HG02798 (cell line): ENCODE measurements at regions not wholly inside any gene's neighbourhood (a gene's known extent, or its start where the extent isn't known, plus 50 kb on each side); places are given as distances from the start of the nearest gene placed in this dataset.
"Not testable (repeated sequence)": the region's sequence is repeated elsewhere in the genome, so short reads cannot be mapped to it uniquely, and the experiment has no call there.

Experiments
- ATAC-seq: cut with Tn5 transposase; IDR thresholded peaks from one replicate; pipeline ENCODE4 v1.9.1; 2021; ENCODE audit warnings: mild to moderate bottlenecking; ENCODE audit not compliant: unreplicated experiment, poor library complexity

DNA sequence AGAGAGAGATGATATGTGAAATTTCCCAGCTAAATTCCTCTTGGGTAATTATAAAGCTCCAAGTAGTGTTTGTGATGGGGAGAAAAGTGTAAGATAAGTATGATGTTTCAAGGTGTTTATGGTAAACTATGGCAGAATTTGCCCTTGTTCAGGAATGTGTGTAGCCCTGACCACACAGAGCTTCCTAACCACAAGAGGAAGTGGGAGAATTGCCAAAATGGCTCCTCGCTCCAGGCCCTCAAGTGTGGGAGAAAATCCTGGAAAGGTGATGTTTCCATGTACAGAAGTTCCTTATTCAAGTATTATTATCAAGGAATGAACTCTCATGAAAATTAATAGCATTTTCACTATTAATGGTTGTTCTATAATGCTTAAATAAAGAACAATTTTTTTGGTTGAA, 878.3 kb downstream of the TDRD15 start:
- ATAC-seq = no peak

DNA sequence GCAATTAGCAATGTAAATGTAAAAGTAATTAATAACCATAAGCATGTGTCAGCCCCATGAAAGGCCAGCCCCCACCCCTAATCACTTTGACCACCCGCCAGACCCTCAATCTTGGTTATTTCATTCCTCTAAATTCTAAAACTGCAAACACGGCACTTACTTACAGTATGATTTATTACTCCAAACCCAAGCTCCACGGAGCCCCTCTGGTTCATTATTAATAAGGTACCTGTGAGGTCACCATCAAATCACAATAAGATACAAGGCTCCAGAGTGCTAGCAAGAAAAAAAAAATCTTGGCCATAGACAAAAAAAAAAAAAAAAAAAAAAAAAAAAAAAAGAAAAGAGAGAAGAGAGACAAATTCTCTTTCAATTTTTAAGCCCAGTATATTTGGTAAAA, 879.5 kb downstream of the TDRD15 start:
- ATAC-seq = no peak

DNA sequence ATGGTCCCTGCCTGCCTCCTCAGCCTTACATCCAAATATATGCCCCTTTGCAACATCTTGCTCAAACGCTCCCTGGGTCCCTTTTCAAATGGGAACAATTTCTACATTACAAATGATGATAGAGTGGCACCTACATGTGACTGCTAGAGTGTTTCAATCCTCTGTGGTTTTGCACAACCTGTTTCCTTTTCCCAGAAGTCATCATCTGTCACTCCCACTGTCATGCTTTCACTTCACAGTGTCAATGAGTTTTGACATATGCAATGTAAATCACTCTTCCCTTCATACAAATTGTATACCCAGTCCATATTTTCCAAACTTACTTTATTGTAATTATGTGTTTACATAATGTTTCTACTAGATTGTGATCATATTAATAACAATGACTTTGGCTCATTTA, 887.3 kb downstream of the TDRD15 start:
- ATAC-seq = no peak

GRCh38 chr2:22020091-22020742, 896.4 kb downstream of the TDRD15 start:
- ATAC-seq = no peak

DNA sequence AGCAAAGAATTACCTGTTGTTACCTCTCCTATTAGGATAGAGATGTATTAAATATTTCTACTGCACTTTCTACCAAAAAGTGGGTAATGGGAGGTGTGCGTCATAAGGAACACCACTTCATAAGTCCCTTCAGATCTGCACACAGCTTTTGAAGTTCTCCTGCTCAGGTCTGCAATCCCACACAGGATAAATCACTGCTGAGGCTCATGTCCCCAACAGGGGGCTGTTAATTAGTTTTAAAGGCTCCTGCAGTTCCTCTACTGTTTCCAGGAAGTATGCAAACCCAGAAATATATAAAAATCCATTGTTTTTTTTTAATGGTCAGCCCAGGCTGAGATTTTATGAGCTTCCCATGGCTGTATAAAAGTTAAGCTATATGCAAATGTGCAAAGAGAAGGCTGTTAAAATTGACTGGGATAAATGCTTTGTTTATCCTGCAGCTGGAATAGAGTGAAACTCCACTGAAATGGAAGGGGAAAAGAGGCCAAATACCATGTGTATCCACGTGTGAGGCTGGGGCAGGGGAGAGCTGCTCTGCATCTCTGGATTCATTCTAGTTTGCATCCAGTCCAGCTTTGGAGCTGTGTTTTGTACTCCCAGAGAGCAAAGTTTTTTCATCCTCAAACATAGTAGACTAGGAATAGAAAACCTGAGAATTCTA, 903.7 kb downstream of the TDRD15 start:
- ATAC-seq = no peak

- no peak for ATAC-seq
Measured at GRCh38 chr2:22035361-22035830, 911.6 kb downstream of the TDRD15 start.

DNA sequence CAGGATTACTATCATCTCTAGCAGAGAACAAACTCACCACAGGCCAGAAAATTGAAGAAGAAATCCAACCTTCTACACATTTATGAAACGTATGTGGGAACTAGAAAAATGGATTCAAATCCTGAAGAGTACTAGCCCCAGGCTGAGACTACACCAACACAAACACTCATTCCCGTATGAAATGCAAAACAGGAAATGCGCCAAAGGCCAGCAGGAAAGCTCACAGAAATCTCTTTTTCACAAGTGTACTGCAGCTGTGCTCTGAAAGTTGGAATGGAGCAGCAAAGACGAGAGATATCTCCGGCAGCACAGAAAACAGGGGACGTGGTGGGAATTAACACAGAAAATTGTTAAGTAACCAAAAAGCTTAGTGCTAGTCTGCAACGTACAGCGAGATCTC, 913.5 kb downstream of the TDRD15 start:
- no peak for ATAC-seq

DNA sequence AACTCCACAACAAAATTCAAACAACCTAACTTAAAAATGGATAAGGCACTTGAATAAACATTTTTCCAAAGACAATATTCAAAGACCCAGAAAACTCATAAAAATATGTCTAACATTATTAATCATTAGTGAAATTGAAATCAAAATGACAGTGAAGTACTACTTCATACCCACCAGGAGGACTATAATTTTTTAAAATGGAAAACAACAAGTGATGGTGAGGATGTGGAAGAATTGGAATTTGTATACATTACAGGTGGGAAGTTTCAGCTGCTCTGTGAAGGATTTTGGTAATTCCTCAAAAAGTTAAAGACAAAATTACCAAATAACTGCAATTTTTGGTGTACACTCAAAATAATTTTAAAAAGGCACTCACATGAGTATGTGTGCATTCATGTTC, 920.0 kb downstream of the TDRD15 start:
- ATAC-seq = no peak

DNA sequence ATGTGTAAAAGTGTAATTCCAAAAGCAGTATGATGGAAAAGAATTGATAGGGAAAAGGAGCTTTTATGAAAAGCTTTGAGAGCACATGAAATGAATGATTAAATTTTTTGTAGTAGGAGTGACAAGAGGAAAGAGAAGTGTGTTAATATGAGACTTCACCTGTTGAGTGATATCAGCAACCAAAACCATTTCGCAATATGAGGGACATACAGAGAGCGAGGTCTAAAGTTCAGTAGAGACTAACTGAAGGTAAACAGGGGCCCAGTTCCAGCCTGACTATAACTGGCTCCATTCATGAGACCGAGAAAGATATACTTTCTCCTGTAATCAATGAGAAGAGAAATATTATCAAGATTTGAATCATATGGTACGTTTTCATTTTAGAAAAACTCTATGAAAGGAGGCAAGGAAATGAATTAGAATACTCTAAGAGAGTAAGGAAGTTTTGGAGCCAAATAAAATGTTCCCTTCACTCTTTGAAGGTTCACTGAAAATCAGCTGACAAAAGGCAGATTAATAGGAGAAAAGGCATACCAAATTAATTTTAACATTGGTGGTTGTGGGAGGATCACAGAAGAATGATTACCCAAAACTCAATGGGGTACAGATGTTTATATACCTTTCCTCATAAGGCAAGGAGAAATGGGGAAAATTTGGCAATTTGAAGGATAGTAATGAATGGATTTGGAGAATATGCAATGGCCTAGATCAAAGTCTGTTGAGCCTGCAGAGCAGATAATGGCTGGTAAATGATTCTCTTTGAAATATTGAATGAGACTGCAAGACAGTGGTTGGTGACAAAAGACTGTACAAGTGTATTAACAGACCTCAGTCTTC, 932.2 kb downstream of the TDRD15 start:
- no peak for ATAC-seq

- ATAC-seq = no peak
Measured at GRCh38 chr2:22056621-22057132, 932.9 kb downstream of the TDRD15 start.

GRCh38 chr2:22062679-22063078, 938.9 kb downstream of the TDRD15 start:
- no peak for ATAC-seq

DNA sequence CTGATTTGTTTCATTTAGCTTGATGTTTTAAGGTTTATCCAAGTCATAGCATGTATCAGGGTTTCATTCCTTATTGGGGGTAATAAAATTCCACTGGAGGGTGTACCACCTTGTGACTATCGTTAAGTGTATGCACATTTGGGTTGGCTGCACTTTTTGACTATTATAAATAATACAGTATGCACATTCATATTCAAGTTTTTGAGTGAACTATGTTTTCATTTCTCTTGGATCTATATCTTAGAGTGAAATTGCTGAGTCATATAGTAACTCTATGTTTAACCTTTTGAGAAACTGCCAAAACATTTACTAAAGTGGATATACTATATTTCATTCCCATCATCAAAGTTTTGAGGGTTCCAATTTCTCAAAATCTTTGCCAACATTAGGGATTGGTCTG, 952.7 kb downstream of the TDRD15 start:
- ATAC-seq = no peak

DNA sequence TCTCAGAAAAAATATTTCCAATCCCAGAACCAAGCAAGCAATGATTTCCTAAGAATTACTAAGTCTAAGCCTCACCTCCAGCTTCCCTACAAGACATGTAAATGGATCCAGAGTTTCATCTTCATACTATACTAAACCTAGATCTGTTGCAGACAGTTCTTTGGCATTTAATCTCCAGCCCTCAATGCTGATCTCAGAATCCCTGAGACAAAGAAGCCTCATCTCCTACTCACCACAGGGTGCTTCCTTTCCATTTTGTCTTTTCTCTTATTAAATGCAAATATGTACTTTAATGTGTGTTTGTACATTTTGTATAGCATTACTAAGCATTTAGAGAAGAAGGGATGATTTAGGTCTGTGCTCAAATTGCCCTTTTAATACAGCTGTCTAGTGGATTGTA, 954.9 kb downstream of the TDRD15 start:
- no peak for ATAC-seq

DNA sequence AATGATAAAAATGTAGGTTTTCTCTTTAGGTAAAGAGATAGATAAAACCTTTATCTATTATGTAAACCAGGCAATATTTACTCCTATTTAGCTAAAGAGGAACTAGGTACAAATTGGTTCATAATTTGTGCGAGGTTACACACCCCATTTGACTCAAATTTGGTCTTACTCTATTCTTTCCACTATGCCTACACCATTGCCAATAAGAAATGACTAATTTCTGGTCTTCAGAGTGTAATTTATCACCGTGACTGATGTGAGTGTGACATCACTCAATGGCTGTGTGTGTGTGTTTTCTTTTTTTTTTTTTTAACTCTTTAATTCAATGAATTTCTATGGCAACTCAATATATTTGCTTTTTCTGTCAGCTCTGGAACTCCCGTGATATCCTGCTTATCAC, 955.8 kb downstream of the TDRD15 start:
- no peak for ATAC-seq

DNA sequence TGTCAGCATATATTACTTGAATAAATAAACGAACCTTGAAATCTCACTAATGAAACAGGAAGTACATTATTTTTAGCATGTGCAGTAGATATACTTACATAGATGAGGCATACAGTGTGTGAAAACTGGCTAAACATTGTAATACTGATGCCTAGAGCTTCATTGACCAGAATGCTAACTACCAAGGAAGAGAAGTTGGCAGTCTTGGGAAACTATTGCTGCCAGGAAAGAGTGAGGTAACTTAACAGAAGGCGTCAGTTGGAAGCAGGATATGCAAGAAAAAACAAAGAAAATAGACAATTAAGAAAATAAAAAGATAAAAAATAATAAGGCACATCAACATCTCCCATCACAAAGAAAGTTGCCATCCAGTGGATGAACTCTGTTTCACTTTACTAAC, 963.0 kb downstream of the TDRD15 start:
- no peak for ATAC-seq

- not testable (repeated sequence) for ATAC-seq
Measured at GRCh38 chr2:22103617-22104016, 979.8 kb downstream of the TDRD15 start.

DNA sequence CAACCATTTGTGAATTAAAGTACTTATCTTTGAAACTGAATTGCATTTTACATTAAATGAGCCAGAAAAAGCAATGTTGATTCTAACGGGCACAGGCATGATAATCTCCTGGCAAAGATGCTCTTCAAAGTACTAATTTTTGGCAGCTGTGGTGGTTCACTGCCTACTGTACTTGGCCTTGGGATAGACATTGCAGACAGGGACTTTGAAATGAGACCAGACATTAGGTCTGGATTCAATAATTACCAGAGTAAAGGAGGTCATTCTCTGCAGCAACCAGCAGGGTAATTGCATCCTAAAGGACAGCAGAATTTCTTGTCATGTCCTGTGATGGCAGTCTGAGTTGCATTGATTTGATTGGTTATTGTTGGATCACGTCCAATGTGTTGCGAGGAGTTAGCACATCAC, 986.5 kb downstream of the TDRD15 start:
- no peak for ATAC-seq

DNA sequence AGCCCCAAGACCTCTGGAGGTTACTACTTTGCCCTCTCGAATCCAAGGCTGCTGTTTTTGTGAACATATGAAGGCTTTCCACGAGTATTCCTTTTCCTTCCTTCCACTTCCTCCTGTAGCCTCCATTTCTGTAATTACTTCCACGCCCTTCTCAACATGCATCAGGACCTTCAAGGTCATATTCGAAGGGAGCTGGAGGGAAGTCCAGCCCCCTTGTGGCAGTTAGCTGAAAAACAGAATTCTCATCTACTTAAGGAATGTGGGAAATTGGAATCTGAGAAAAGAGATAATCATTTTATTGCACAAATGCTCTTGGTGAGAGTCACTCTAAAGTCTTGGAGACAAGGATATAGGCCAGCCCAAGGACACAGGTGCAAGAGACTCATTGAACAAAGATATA, 1000.2 kb downstream of the TDRD15 start:
- no peak for ATAC-seq

GRCh38 chr2:22126106-22126505, 1002.3 kb downstream of the TDRD15 start:
- no peak for ATAC-seq

GRCh38 chr2:22126978-22127377, 1003.2 kb downstream of the TDRD15 start:
- no peak for ATAC-seq

- no peak for ATAC-seq
Measured at GRCh38 chr2:22134421-22134820, 1010.7 kb downstream of the TDRD15 start.
